Smooth muscle cell (in vitro differentiated cells): ENCODE measurements at regions not wholly inside any gene's neighbourhood (a gene's known extent, or its start where the extent isn't known, plus 50 kb on each side); places are given as distances from the start of the nearest gene placed in this dataset.

Source experiments
- DNase-seq: peaks from one replicate; lab custom pipeline; 2025; ENCODE audit not compliant: unreplicated experiment; lab: John Stamatoyannopoulos, UW
- H2AFZ ChIP-seq: fragments of 200-600 bp; sonication (generic); 2 replicates; pipeline ENCODE4 v1.6.0; 2016; ENCODE audit warnings: antibody characterized with exemption, low read depth, mild to moderate bottlenecking
- H3F3A ChIP-seq: fragments of 200-600 bp; sonication (generic); 2 replicates; pipeline ENCODE4 v1.6.0; 2017; ENCODE audit warnings: antibody characterized with exemption, low read depth
- H3K27ac ChIP-seq: fragments of 200-600 bp; sonication (generic); 2 replicates; pipeline ENCODE4 v1.5.1; 2016; ENCODE audit warnings: low read depth, mild to moderate bottlenecking
- H3K27me3 ChIP-seq: fragments of 200-600 bp; sonication (generic); 2 replicates; pipeline ENCODE4 v1.6.1; 2016; ENCODE audit warnings: low read depth, mild to moderate bottlenecking
- H3K36me3 ChIP-seq: fragments of 200-600 bp; sonication (generic); 2 replicates; pipeline ENCODE4 v1.5.1; 2016; ENCODE audit warnings: low read depth
- H3K4me1 ChIP-seq: fragments of 200-600 bp; sonication (generic); 2 replicates; pipeline ENCODE4 v1.5.1; 2016; ENCODE audit warnings: low read depth
- H3K4me2 ChIP-seq: fragments of 200-600 bp; sonication (generic); 2 replicates; pipeline ENCODE4 v1.6.0; 2016; ENCODE audit warnings: mild to moderate bottlenecking
- H3K4me3 ChIP-seq: fragments of 200-600 bp; sonication (generic); 2 replicates; pipeline ENCODE4 v1.5.1; 2016; ENCODE audit warnings: mild to moderate bottlenecking
- H3K79me2 ChIP-seq: fragments of 200-600 bp; sonication (generic); 2 replicates; pipeline ENCODE4 v1.6.0; 2016; ENCODE audit warnings: low read depth, mild to moderate bottlenecking
- H3K9ac ChIP-seq: fragments of 200-600 bp; sonication (generic); 2 replicates; pipeline ENCODE4 v1.6.0; 2016; ENCODE audit warnings: low read depth
- H3K9me3 ChIP-seq: fragments of 200-600 bp; sonication (generic); replicated peaks from 2 replicates; pipeline ENCODE4 v1.5.1; 2016; ENCODE audit warnings: low read depth
- H4K20me1 ChIP-seq: fragments of 200-600 bp; sonication (generic); 2 replicates; pipeline ENCODE4 v1.6.0; 2016; ENCODE audit warnings: low read depth
- WGBS: methylation state at CpG from one replicate; pipeline ENCODE4 v1.1.7; 2016; ENCODE audit warnings: low lambda C conversion rate; 5-methylcytosine and 5-hydroxymethylcytosine counted together
- TF ChIP-seq, protein P1 (sequence below): fragments of 200-600 bp; sonication (generic); IDR thresholded peaks from 2 replicates; pipeline ENCODE4 v1.5.1; 2017; ENCODE audit warnings: borderline replicate concordance, mild to moderate bottlenecking, antibody characterized with exemption; ENCODE audit not compliant: insufficient read depth, poor library complexity, severe bottlenecking

GRCh38 chr20:33910529-33911327 lies 83.0 kb upstream of the RALY start:
- Histone ChIP-seq H3K27ac (no peak overlapping the region), H4K20me1 (no peaks in the 10 kb centered on the region), H3F3A (peaks cover 5% of the 10 kb centered on the region), H3K4me2 (no peak overlapping the region), H3K79me2 (no peaks in the 10 kb centered on the region), H2AFZ (no peak overlapping the region), H3K27me3 (no peaks in the 10 kb centered on the region), H3K9me3 (no peaks in the 10 kb centered on the region), H3K9ac (no peak overlapping the region), H3K4me3 (no peak overlapping the region), H3K4me1 (peaks cover 18% of the 10 kb centered on the region), H3K36me3 (no peaks in the 10 kb centered on the region)
- no peak for DNase-seq
- TF ChIP-seq, protein P1, sequence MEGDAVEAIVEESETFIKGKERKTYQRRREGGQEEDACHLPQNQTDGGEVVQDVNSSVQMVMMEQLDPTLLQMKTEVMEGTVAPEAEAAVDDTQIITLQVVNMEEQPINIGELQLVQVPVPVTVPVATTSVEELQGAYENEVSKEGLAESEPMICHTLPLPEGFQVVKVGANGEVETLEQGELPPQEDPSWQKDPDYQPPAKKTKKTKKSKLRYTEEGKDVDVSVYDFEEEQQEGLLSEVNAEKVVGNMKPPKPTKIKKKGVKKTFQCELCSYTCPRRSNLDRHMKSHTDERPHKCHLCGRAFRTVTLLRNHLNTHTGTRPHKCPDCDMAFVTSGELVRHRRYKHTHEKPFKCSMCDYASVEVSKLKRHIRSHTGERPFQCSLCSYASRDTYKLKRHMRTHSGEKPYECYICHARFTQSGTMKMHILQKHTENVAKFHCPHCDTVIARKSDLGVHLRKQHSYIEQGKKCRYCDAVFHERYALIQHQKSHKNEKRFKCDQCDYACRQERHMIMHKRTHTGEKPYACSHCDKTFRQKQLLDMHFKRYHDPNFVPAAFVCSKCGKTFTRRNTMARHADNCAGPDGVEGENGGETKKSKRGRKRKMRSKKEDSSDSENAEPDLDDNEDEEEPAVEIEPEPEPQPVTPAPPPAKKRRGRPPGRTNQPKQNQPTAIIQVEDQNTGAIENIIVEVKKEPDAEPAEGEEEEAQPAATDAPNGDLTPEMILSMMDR: no peak
- WGBS: 92% methylated on average over 6 of the region's 6 CpGs

- Histone ChIP-seq H3K9me3 (no peaks in the 10 kb centered on the region), H3K4me1 (peaks cover 7% of the 10 kb centered on the region), H3K27ac (no peak overlapping the region), H3K27me3 (no peaks in the 10 kb centered on the region), H3K36me3 (no peaks in the 10 kb centered on the region), H3K4me3 (no peak overlapping the region), H3K9ac (no peak overlapping the region), H2AFZ (no peak overlapping the region), H3K79me2 (no peaks in the 10 kb centered on the region), H4K20me1 (no peaks in the 10 kb centered on the region), H3K4me2 (no peak overlapping the region), H3F3A (no peaks in the 10 kb centered on the region)
- no peak for DNase-seq
- WGBS: 72% methylated on average over 4 of the region's 4 CpGs
- TF ChIP-seq, protein P1: no peak
Measured at GRCh38 chr20:33914919-33915318, 78.8 kb upstream of the RALY start.

DNA sequence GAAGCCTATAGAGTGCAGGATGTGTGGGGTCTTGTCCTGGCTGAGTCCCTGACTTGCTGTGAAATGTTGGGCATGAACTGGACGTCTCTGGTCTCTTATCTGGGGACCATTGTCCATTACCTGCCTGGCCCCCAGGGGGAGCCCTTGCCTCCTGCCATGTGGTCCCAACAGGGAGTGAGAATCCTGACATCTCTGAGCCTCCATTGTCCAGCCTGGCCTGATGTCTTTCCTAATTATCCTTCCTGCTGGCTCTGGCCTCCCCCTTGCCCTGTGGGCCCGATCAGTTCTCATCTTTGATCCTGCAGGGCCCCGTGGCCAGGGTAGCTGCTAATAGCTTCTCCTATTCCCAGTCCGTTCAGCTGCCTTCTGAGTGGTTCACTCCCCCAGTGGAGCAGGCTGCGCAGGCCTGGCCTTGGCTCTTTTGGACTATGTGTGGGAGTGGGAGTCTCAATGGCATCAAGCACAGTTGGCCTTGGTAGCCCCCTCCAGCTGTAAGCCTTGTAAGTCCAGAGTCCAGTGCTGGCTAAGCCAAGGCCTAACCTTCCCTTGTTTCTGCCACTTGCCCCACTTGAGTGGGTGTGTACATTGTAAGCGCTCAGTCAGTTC lies 77.9 kb upstream of the RALY start:
- no peaks in the 10 kb centered on the region for H4K20me1 ChIP-seq
- peaks cover 5% of the 10 kb centered on the region for H3K4me1 ChIP-seq
- no peak for DNase-seq
- WGBS: 89% methylated on average over 6 of the region's 6 CpGs
- no peaks in the 10 kb centered on the region for H3K79me2 ChIP-seq
- TF ChIP-seq, protein P1: peak; percentile 30
- no peak overlapping the region for H3K27ac ChIP-seq
- no peak overlapping the region for H3K9ac ChIP-seq
- no peaks in the 10 kb centered on the region for H3K36me3 ChIP-seq
- no peaks in the 10 kb centered on the region for H3K9me3 ChIP-seq
- H3F3A ChIP-seq: no peaks in the 10 kb centered on the region
- H3K4me2 ChIP-seq: no peak overlapping the region
- no peak overlapping the region for H3K4me3 ChIP-seq
- H2AFZ ChIP-seq: no peak overlapping the region
- H3K27me3 ChIP-seq: no peaks in the 10 kb centered on the region

GRCh38 chr20:33916768-33917167 lies 76.9 kb upstream of the RALY start:
- no peaks in the 10 kb centered on the region for H3K36me3 ChIP-seq
- no peak overlapping the region for H3K27ac ChIP-seq
- H3K79me2 ChIP-seq: no peaks in the 10 kb centered on the region
- no peak overlapping the region for H2AFZ ChIP-seq
- DNase-seq: no peak
- H3K9me3 ChIP-seq: no peaks in the 10 kb centered on the region
- no peaks in the 10 kb centered on the region for H3F3A ChIP-seq
- H3K4me3 ChIP-seq: no peak overlapping the region
- WGBS: 91% methylated on average over 2 of the region's 2 CpGs
- no peak overlapping the region for H3K4me2 ChIP-seq
- no peaks in the 10 kb centered on the region for H4K20me1 ChIP-seq
- TF ChIP-seq, protein P1: no peak
- peaks cover 3% of the 10 kb centered on the region for H3K4me1 ChIP-seq
- no peaks in the 10 kb centered on the region for H3K27me3 ChIP-seq
- H3K9ac ChIP-seq: no peak overlapping the region
